Skin of body (tissue), 1 donor: ENCODE measurements at regions not wholly inside any gene's neighbourhood (a gene's known extent, or its start where the extent isn't known, plus 50 kb on each side); places are given as distances from the start of the nearest gene placed in this dataset.
"Not testable (repeated sequence)": the region's sequence is repeated elsewhere in the genome, so short reads cannot be mapped to it uniquely, and the experiment has no call there.

ENCODE experiments used
- DNase-seq: peaks from one replicate; lab custom pipeline; 2025; lab: John Stamatoyannopoulos, UW

GRCh38 chr5:2349768-2350167 lies 401.7 kb downstream of the IRX2 start:
- not testable (repeated sequence) for DNase-seq

GRCh38 chr5:2338686-2339085 lies 412.8 kb downstream of the IRX2 start:
- no peak for DNase-seq

- DNase-seq, result no peak
Observed at GRCh38 chr5:2335733-2336515, 415.6 kb downstream of the IRX2 start.

DNA sequence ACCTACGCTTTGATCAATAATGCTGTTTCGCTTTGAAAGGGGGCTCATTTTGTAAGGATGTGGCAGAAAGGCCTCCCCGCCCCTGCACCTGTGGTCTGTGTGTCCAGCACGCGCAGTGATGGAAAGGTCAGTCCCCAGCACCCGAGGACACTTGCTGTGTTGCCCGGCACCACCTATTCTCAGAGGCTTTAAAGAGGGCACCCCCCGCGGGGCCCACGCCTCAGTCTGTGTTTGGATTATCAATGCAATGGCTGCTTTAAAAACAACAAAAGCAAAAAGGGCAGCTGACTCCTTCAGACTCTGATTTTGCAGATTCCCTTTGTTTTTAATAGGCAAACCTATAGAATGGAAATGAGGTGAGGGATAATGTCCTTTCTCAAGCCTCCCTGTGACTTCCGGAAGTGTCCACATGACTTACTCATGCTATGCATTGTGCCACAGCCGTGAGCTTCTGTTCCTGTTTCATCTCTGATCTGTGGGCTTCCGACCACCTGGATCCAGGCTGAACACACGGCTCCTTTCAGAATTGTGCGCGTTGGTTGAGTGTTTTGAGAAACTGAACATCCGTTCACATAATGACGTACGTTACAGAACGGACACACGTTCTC lies 416.2 kb downstream of the IRX2 start:
- DNase-seq, result no peak

- DNase-seq, result no peak
Observed at GRCh38 chr5:2334719-2335118, 416.8 kb downstream of the IRX2 start.

DNA sequence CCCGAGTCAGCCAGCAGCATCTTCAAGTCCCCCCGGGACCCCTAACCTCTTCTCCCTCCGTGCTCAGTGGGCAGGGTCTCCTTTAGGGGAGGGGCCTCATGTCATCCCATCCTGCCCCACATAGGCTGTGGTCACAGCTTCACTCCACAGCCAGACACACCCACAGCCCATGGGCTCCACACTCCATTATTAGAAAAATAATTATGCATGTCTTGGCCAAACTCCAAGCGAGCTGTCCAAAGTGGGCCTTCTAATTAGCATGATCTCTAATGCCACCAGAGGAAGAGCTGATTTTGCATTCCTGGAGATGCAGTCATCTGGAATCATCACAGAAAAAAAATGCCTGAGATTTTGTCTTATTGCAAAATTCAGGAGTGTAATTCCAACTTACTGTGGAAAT lies 418.2 kb downstream of the IRX2 start:
- no peak for DNase-seq

- DNase-seq, result no peak
Observed at GRCh38 chr5:2332521-2332920, 419.0 kb downstream of the IRX2 start.

GRCh38 chr5:2330325-2331130 lies 420.9 kb downstream of the IRX2 start:
- no peak for DNase-seq

GRCh38 chr5:2329741-2330140 lies 421.7 kb downstream of the IRX2 start:
- no peak for DNase-seq

GRCh38 chr5:2326601-2327000 lies 424.9 kb downstream of the IRX2 start:
- no peak for DNase-seq

- no peak for DNase-seq
Observed at GRCh38 chr5:2324788-2325187, 426.7 kb downstream of the IRX2 start.

- no peak for DNase-seq
Observed at GRCh38 chr5:2320611-2321010, 430.9 kb downstream of the IRX2 start.

DNA sequence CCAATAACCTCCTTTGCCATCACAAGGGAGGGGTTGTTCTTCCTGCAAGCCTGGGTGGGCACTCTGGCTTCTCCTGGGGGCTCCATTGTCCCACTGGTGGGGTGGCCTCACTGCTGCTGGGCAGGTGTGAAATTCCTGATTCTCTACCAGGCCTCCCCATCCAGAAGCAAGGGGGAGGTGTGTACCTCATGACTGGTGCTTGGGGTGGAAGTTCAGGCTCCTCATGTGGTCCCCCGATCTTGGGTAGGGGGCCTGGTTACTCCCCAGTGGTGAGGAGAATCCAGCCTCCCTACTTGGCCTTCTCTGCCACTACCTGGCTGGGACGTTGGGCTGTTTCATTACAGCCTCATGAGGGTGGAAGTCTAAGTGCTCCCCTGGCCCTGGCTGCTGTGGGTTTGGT lies 433.9 kb downstream of the IRX2 start:
- no peak for DNase-seq

DNA sequence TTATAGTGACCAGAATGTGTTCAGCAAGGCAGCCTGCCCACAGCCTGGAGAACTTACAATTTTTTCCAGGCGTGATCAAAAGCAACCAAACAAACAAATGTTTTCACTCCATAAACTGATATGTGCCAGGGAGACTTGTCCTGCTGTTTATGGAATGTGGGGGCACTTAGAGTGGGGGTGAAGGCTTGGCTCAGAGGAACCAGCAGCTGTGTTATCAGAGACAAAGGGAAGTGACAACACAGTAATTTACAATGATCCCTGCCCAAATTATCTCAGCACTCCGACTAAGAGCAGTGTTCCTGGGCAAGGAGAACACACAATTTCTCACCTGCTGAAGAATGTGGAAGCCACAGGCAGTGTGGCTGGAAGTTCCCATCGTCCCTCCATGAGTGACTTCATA lies 429.1 kb upstream of the IRX4 start:
- no peak for DNase-seq

DNA sequence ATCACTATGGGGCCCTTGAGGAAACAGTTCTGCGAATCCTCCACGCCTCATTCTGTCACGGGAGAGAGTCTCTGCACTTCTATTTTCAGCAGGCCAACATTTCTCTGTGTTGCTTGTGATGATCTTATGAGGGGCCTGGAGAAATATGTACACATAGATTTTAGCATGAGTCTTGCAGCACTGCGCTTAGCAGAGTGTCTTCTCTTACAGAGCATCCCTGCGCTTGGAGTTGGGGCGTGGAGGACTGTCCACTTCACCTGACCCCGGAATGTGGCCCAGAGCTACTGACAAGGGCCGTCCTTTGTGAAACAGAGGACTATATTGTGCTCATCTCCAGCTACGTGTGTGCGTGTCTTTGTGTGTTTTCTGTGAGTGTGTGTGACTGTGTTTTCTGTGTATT lies 428.2 kb upstream of the IRX4 start:
- no peak for DNase-seq

- DNase-seq, result no peak
Observed at GRCh38 chr5:2307631-2308030, 424.9 kb upstream of the IRX4 start.

- no peak for DNase-seq
Observed at GRCh38 chr5:2306711-2307110, 424.0 kb upstream of the IRX4 start.

DNA sequence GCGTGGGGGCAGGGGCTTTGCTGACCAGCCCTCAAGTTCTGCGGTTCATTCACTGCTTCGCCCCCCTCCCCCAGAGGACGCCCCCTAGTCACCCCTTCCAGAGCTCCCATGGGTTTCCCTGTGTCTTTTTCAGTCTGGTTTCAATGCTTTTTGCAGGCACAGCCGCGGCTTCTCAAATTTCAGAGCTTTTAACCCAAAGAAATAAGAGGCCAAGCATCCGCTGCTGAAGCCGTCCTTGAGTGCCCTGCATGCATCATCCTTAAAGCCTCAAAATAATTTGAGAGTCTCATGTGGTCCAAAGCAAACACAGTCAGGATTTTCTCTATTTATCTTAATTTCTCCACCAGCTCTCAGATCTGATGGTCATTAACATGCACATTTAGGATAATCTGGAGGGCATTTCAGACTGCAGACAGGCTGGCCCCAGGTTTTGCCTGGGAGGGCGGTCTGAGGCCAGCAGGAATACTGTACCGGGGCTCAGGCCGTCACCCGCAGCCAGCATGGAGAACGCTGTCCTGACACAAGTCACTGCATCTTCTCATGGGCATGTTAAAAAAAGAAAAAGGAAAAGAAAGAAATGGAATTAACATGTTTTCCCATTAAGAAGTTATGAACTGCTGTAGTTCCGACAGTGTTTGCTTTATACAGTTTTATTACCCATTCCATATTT lies 420.8 kb upstream of the IRX4 start:
- no peak for DNase-seq

DNA sequence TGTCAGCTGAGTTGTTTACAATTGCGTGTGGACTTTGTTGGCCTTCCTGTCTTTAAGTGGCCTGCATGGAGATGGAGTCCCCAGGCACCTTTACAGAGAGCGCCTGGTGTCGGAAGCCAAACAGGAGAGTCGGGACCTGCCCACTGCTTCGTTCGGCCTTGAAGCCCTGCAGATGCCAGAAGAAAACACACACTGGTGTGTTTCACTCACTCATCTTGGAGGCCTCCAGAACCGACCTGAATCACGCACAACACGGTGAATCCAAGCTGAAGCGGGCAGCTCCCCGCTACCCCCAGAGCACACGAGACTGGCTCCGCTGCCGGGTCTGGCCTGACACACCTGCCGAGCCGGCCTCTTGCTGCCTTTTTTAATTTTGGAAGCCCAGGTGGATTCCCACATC lies 419.4 kb upstream of the IRX4 start:
- DNase-seq, result no peak

DNA sequence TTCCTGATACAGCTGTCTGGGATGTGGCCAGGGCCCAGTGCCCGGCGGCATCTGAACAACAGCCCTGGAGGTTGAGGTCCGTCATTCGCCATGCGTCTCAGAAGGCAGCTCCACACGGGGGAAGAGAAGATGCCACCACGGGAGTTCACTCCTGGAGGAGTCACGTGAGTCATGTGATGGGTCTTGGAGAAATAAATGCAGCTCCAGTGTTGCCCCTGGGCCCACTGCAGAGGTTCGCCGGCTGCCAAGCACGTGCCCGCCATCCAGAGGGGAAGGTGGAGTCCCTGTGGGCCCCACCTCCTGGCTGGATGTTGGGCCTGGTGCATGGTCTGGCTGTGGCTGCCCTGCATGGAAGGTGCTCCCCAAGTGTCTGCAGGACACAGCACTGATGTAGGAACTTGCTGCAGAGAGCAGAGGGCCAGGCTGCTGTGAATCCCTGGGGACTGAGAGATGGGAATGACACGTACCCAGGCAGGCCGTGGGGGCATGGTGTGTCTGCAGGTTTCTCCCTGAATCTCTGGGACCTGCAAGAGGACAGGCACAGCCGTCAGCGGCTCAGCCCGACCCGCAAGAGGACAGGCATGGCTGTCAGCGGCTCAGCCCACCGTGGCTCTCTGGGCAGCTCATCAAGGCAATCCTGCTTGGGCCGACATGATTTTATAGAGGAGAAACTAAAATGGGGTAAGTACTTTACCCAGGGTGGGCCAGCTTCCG lies 418.3 kb upstream of the IRX4 start:
- DNase-seq, result no peak

DNA sequence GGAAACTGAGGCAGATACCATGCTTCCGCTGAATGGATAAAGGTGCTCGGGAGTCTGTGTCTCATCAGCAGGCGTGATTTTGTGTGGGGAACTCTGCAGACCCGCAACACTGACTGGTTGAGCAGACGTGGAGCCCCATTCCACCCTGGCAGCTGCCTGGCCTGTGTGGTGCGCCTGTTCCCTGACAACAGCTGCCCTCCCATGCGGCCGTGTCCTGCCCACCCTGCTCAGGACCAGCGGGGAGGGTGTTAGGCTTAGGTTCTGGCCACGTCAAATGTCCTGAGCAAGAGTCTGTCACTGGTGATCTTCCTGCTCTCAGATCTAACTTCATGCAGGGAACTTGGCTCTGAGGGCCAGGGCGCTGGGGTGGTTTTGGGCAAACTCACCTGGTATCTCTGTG lies 417.7 kb upstream of the IRX4 start:
- DNase-seq, result no peak
